Peyer's patch (tissue), 4 donors: ENCODE measurements at regions not wholly inside any gene's neighbourhood (a gene's known extent, or its start where the extent isn't known, plus 50 kb on each side); places are given as distances from the start of the nearest gene placed in this dataset.

Experiments
- POLR2A ChIP-seq, 2 donors: fragments of 450-650 bp; IDR thresholded peaks; one replicate each; pipeline ENCODE4 v1.5.1; 2017; ENCODE audit warnings: antibody characterized with exemption in 2 of 2, mild to moderate bottlenecking in 2 of 2, moderate library complexity in 2 of 2
- TF ChIP-seq, protein P1 (sequence below), 6 experiments: fragments of 450-650 bp in 4 of 6; fragments of 200-600 bp in 2 of 6; sonication (generic) in 1 of 6; IDR thresholded peaks; one replicate each; pipeline ENCODE4 v1.5.1; 2017 to 2019; ENCODE audit warnings: antibody characterized with exemption in 6 of 6, mild to moderate bottlenecking in 3 of 6, moderate library complexity in 1 of 6

DNA sequence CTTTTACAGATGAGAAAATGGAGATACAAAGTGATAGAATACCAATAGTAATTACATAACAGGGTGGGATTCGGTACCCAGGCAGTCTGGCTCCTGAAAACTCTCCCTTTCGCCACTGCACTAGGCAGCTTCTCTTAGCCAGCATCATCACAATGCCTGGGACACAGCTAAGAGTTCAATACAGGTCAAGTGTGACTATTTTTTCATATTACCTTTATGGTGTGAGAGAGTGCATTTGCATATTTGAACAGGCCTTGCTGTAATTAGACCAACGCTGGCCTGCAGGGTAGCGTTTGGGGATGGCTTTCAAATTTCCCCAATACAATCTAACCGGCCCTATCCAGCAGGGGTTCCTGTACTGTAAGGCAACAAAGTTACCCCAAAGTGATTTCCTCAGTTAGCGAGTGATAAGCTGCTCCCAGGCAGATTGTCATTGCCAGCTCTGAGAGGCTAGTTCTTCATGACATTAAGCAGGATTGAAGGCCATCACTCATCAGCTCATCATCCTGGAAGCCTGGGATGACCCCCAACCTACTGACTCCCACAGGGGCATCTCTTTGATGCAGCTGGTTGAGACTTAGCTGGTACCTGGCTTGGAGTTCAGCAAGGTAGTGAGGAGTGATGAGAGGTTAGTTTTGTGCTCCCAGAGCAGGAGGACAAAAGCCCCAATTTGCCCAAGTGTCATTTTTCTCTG is 836.8 kb upstream of the LCORL start:
- TF ChIP-seq, protein P1, sequence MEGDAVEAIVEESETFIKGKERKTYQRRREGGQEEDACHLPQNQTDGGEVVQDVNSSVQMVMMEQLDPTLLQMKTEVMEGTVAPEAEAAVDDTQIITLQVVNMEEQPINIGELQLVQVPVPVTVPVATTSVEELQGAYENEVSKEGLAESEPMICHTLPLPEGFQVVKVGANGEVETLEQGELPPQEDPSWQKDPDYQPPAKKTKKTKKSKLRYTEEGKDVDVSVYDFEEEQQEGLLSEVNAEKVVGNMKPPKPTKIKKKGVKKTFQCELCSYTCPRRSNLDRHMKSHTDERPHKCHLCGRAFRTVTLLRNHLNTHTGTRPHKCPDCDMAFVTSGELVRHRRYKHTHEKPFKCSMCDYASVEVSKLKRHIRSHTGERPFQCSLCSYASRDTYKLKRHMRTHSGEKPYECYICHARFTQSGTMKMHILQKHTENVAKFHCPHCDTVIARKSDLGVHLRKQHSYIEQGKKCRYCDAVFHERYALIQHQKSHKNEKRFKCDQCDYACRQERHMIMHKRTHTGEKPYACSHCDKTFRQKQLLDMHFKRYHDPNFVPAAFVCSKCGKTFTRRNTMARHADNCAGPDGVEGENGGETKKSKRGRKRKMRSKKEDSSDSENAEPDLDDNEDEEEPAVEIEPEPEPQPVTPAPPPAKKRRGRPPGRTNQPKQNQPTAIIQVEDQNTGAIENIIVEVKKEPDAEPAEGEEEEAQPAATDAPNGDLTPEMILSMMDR (IDR thresholded peaks at IDR 0.05): no peak
- TF ChIP-seq POLR2A (IDR thresholded peaks at IDR 0.05): no peak
